ENCODE measurements at regions not wholly inside any gene's neighbourhood (a gene's known extent, or its start where the extent isn't known, plus 50 kb on each side); places are given as distances from the start of the nearest gene placed in this dataset.

DNA sequence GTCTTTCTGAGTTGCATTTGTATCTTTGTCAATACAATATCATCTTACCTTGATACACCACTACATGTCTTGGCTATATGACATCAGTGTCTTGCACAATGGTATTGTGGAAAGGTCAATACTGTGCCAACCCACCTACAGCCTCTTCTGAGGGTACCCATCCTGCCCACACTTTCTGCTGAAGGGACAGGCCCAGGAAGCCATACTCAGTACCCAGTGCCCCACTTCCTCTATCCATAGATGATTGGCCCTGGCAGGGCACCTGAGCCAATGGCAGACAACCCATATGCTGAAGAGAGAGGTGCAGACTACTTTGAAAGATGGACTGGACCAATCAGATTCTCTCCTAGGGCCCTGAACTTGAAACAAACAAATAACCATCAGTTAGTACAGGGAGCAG is 152.0 kb upstream of the ADO start:
- Histone ChIP-seq H3K9me3 (ENCODE audit: control insufficient read depth, low read length) (no peaks in the 10 kb centered on the region), H3K27ac (ENCODE audit: low read depth, low read length, severe bottlenecking) (no peak overlapping the region), H3K4me1 (ENCODE audit: control insufficient read depth, insufficient read depth, low read length, poor library complexity, severe bottlenecking) (no peaks in the 10 kb centered on the region), H3K4me3 (ENCODE audit: extremely low read depth, insufficient read depth, low read length, poor library complexity, severe bottlenecking) (no peak overlapping the region), H3K36me3 (ENCODE audit: control insufficient read depth, insufficient read depth, low read length) (no peaks in the 10 kb centered on the region)

DNA sequence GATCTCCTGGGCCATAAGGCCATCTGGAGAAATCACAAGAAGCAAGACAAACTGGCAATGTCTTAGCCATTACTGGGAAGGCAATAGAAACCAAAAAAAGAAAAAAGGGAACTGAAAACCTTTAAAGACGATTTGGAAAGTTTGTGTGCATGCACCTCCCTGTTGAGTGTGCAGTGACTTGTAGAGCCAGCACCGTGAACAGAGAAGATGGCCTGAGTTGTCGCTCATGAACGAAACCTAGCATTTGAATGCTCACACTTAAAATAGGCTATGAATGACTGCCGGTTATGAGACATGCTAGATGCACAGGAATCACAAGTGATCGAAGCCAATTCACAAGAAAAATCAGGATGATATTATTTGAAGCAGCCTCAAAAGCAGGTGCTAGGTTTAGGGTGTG is 151.3 kb upstream of the ADO start:
- no peaks in the 10 kb centered on the region for H3K9me3 ChIP-seq (ENCODE audit: control insufficient read depth, low read length)
- 91 to 92% methylated on average over 6 of the region's 6 CpGs for WGBS, 2 experiments (ENCODE audit: insufficient coverage in 2 of 2)

DNA sequence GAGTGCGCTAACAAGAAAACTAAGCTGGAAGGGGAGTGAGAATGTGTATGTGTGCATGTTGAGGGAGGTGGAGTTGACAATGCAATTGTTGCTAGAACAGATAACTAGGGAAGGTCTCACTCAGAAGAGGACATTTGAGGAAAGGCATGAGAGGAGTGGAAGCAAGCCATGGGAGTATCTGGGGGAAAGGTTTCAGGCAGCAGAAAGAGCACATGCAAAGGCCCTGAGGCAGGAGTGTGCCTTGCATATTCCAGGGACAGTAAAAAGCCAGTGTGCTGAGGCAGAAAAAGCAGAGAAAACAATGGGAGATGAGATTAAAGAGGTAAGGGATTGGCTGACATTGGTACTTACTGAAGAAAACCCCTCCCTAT is 149.6 kb upstream of the ADO start:
- Histone ChIP-seq H3K9me3 (ENCODE audit: control insufficient read depth, low read length) (no peaks in the 10 kb centered on the region), H3K36me3 (ENCODE audit: control insufficient read depth, insufficient read depth, low read length) (no peaks in the 10 kb centered on the region), H3K4me1 (ENCODE audit: control insufficient read depth, insufficient read depth, low read length, poor library complexity, severe bottlenecking) (no peaks in the 10 kb centered on the region), H3K4me3 (ENCODE audit: extremely low read depth, insufficient read depth, low read length, poor library complexity, severe bottlenecking) (no peak overlapping the region), H3K27ac (ENCODE audit: low read depth, low read length, severe bottlenecking) (no peak overlapping the region)
- 93 to 100% methylated on average over 1 of the region's 1 CpG for WGBS, 2 experiments (ENCODE audit: insufficient coverage in 2 of 2)

More for the DNA sequence above, 151.3 kb upstream of the ADO start:
- Histone ChIP-seq H3K4me1 (ENCODE audit: control insufficient read depth, insufficient read depth, low read length, poor library complexity, severe bottlenecking) (no peaks in the 10 kb centered on the region), H3K36me3 (ENCODE audit: control insufficient read depth, insufficient read depth, low read length) (no peaks in the 10 kb centered on the region), H3K27ac (ENCODE audit: low read depth, low read length, severe bottlenecking) (no peak overlapping the region), H3K4me3 (ENCODE audit: extremely low read depth, insufficient read depth, low read length, poor library complexity, severe bottlenecking) (no peak overlapping the region)

DNA sequence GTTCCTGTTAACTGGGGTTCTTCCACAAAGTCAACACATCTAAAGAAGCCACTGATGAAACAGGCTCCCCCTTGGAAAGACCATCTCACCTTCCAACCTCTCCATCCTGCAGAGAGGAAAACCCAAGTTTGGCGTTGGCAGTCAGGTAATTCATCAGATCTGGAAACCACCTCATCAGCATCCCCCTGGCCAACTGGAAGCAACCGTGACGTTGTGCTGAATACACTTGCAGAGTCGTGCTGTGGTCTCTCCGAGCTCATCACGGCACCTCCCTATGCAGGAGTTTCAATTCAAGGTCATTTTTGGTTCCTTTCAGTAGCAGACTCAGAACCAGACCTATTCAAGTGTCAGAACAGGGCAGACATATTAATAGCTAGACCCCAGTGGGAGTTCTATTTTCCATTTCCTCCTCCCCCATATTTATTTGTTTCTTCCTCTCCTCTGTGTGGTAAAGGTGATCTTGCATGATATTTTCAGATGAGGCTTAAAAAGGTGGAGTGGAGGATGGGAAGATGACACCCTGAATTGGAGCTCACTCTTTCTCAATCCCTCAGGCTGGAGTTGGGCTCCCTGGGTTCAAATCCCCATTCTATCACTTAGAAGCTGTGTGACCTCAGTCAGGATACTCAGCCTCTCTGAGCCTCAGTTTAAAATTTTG is 149.1 kb upstream of the ADO start:
- Histone ChIP-seq H3K9me3 (ENCODE audit: control insufficient read depth, low read length) (no peaks in the 10 kb centered on the region), H3K4me3 (ENCODE audit: extremely low read depth, insufficient read depth, low read length, poor library complexity, severe bottlenecking) (no peak overlapping the region), H3K36me3 (ENCODE audit: control insufficient read depth, insufficient read depth, low read length) (no peaks in the 10 kb centered on the region), H3K4me1 (ENCODE audit: control insufficient read depth, insufficient read depth, low read length, poor library complexity, severe bottlenecking) (no peaks in the 10 kb centered on the region), H3K27ac (ENCODE audit: low read depth, low read length, severe bottlenecking) (no peak overlapping the region)
- 95 to 96% methylated on average over 6 of the region's 6 CpGs for WGBS, 2 experiments (ENCODE audit: insufficient coverage in 2 of 2)

DNA sequence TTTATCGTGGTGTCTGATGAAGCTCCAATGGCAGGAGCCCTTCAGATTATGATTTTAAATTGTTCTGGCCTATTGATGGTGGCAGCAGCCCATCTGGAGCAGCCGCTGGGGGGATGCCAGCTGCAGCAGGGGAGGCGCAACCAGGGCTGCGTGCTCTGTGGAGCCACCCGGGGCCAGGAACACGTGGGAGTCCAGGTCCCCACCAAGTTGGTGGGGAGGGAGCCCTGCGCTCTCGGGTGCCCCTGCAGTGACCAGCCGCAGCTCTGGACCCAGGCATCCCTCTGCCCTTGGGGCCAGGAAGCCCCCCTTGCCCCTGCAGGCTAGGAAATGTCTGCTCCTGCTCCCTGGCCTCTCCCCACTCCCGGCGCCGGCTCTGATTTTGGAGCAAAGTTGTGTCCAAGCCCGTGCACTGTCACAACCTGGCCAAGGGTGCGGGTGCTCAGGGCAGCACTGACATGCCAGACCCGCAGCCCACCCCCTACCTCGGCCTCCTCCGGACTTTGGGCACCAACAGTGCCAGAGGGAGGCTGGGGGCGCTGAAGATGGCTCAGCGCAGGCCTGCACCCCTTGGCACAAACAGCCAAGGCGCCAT is 147.2 kb upstream of the ADO start:
- Histone ChIP-seq H3K27ac (ENCODE audit: low read depth, low read length, severe bottlenecking) (no peak overlapping the region), H3K4me1 (ENCODE audit: control insufficient read depth, insufficient read depth, low read length, poor library complexity, severe bottlenecking) (no peaks in the 10 kb centered on the region), H3K36me3 (ENCODE audit: control insufficient read depth, insufficient read depth, low read length) (no peaks in the 10 kb centered on the region), H3K4me3 (ENCODE audit: extremely low read depth, insufficient read depth, low read length, poor library complexity, severe bottlenecking) (no peak overlapping the region), H3K9me3 (ENCODE audit: control insufficient read depth, low read length) (no peaks in the 10 kb centered on the region)
- 92 to 95% methylated on average over 7 to 20 of the region's 20 CpGs for WGBS, 2 experiments (ENCODE audit: insufficient coverage in 2 of 2)

DNA sequence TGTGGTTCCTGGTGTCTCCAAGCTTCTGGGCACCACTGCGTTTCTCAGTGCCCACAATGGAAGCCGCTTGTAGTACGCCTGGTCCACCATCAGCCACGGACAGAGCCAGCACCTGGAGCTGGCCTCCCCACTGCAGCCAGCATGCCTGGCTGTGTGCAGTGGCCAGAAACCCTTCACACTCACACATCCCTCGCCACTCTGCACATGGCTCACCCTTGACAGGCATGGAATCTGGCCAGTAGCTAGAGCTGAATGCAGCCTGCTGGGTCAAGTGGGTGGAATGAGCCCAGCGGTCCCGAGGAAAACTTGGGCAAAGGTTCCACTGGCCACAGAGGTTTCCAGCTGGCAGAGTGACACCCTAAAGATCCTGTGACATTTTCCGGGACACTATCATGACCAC is 146.0 kb upstream of the ADO start:
- Histone ChIP-seq H3K4me1 (ENCODE audit: control insufficient read depth, insufficient read depth, low read length, poor library complexity, severe bottlenecking) (no peaks in the 10 kb centered on the region), H3K36me3 (ENCODE audit: control insufficient read depth, insufficient read depth, low read length) (no peaks in the 10 kb centered on the region), H3K9me3 (ENCODE audit: control insufficient read depth, low read length) (no peaks in the 10 kb centered on the region), H3K27ac (ENCODE audit: low read depth, low read length, severe bottlenecking) (no peak overlapping the region), H3K4me3 (ENCODE audit: extremely low read depth, insufficient read depth, low read length, poor library complexity, severe bottlenecking) (no peak overlapping the region)
- 84 to 92% methylated on average over 6 to 7 of the region's 8 CpGs for WGBS, 2 experiments (ENCODE audit: insufficient coverage in 2 of 2)

DNA sequence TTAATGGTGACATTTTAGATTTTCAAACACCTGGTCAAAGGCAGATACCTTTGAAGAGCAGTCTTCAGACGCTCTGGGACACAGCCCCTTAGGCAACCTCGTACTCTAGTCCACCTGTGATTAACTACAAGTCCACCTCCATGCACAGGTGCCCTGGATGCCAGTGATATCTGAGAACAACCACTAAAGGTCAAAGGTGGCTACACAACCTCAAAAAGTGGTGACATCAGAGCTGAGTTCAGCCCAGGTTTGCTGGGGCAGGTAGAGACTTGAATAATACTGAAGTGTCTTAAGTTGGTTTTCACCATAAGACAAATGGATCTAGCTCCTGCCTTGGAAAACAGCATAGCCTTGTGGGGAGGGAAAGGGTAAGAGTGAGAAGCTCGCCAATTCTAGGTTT is 143.4 kb upstream of the ADO start:
- 82 to 83% methylated on average over 2 of the region's 3 CpGs for WGBS, 2 experiments (ENCODE audit: insufficient coverage in 2 of 2)
- no peak overlapping the region for H3K27ac ChIP-seq (ENCODE audit: low read depth, low read length, severe bottlenecking)
- no peaks in the 10 kb centered on the region for H3K9me3 ChIP-seq (ENCODE audit: control insufficient read depth, low read length)
- H3K4me3 ChIP-seq (ENCODE audit: extremely low read depth, insufficient read depth, low read length, poor library complexity, severe bottlenecking): no peak overlapping the region
- no peaks in the 10 kb centered on the region for H3K36me3 ChIP-seq (ENCODE audit: control insufficient read depth, insufficient read depth, low read length)
- no peaks in the 10 kb centered on the region for H3K4me1 ChIP-seq (ENCODE audit: control insufficient read depth, insufficient read depth, low read length, poor library complexity, severe bottlenecking)

DNA sequence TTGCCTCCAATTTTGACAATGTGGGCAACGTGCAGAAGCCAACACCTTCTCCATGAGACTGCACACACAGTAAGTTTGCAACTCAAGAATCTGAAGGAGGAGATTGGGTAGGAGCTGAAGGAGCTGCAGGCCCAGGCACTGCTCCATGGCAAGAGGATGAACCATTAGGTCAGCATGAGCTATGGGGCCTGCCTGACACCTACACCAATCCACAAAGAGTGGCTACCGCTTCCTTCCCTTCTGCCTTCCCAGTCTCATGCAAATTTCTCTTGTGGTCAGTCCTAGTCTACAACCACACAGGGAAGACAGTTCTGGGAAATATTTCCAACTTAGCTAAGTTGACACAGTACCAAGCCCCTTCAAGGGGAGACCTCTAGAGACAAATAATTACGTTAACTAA is 142.0 kb upstream of the ADO start:
- no peak overlapping the region for H3K4me3 ChIP-seq (ENCODE audit: extremely low read depth, insufficient read depth, low read length, poor library complexity, severe bottlenecking)
- no peaks in the 10 kb centered on the region for H3K36me3 ChIP-seq (ENCODE audit: control insufficient read depth, insufficient read depth, low read length)
- 93 to 100% methylated on average over 1 to 2 of the region's 3 CpGs for WGBS, 2 experiments (ENCODE audit: insufficient coverage in 2 of 2)
- H3K4me1 ChIP-seq (ENCODE audit: control insufficient read depth, insufficient read depth, low read length, poor library complexity, severe bottlenecking): no peaks in the 10 kb centered on the region
- H3K9me3 ChIP-seq (ENCODE audit: control insufficient read depth, low read length): no peaks in the 10 kb centered on the region
- no peak overlapping the region for H3K27ac ChIP-seq (ENCODE audit: low read depth, low read length, severe bottlenecking)

DNA sequence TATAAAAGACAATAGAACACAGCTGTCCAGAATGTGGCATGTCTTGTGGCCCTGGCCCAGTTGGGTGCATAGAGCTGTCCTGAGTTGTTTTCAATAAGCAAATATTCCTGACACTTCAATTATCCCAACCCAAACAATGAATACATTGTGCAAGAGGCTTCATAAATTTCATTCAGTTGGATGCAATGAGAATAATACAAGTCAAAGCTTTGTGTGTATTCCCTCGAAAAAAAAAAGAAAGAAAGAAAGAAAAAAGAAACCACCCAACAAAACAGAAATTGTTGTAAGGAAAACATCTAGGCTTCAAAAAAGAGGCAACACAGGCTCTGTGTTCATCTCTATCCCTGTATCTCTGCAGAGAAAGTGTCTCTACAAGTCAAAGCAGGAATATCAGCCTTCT is 138.7 kb upstream of the ADO start:
- Histone ChIP-seq H3K27ac (ENCODE audit: low read depth, low read length, severe bottlenecking) (no peak overlapping the region), H3K36me3 (ENCODE audit: control insufficient read depth, insufficient read depth, low read length) (no peaks in the 10 kb centered on the region), H3K4me3 (ENCODE audit: extremely low read depth, insufficient read depth, low read length, poor library complexity, severe bottlenecking) (no peak overlapping the region), H3K9me3 (ENCODE audit: control insufficient read depth, low read length) (no peaks in the 10 kb centered on the region), H3K4me1 (ENCODE audit: control insufficient read depth, insufficient read depth, low read length, poor library complexity, severe bottlenecking) (no peaks in the 10 kb centered on the region)
- WGBS, 2 experiments (ENCODE audit: insufficient coverage in 2 of 2): 60% methylated on average over 1 of the region's 1 CpG; no CpG with 5 or more reads in 1 of the 2 experiments

DNA sequence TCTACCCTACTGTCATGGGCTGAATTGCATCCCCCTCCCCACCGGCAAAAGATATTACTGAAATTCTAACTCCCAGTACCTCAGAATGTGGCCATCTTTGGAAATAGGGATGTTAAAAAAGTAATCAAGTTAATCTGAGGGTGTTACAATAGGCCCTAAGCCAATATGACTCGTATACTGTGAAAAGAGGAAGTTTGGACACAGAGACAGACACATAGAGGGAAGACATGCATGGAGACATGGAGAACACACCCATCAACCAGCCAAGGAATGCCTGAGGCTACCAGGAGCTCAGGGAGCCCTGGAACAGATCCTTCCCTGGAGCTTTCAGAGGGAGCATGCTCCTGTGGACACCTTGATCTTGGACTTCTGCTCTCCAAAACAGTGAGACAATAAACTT is 138.2 kb upstream of the ADO start:
- H3K4me3 ChIP-seq (ENCODE audit: extremely low read depth, insufficient read depth, low read length, poor library complexity, severe bottlenecking): no peak overlapping the region
- H3K9me3 ChIP-seq (ENCODE audit: control insufficient read depth, low read length): no peaks in the 10 kb centered on the region
- WGBS, 2 experiments (ENCODE audit: insufficient coverage in 2 of 2): 90 to 100% methylated on average over 1 to 2 of the region's 2 CpGs
- no peaks in the 10 kb centered on the region for H3K36me3 ChIP-seq (ENCODE audit: control insufficient read depth, insufficient read depth, low read length)
- no peaks in the 10 kb centered on the region for H3K4me1 ChIP-seq (ENCODE audit: control insufficient read depth, insufficient read depth, low read length, poor library complexity, severe bottlenecking)
- H3K27ac ChIP-seq (ENCODE audit: low read depth, low read length, severe bottlenecking): no peak overlapping the region

DNA sequence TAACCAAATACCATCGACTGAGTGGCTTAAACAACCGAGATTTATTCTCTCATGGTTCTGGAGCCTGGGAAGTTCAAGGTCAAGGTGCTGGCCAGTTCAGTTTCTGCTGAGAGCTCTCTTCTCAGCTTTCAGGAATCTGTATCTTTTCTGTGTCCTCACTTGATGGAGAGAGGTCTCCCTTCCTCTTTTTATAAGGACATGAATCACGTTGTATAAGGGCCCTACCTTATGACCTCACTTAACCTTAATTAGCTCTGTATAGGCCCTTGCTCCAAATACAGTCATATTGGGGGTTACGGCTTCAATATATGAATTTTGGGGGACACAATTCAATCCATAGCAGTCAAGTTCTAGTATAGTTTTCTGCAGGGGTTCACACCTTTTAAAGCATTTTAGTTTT is 135.2 kb upstream of the ADO start:
- H3K9me3 ChIP-seq (ENCODE audit: control insufficient read depth, low read length): no peaks in the 10 kb centered on the region
- WGBS, 2 experiments (ENCODE audit: insufficient coverage in 2 of 2): 94 to 95% methylated on average over 2 of the region's 4 CpGs
- no peaks in the 10 kb centered on the region for H3K36me3 ChIP-seq (ENCODE audit: control insufficient read depth, insufficient read depth, low read length)
- no peak overlapping the region for H3K27ac ChIP-seq (ENCODE audit: low read depth, low read length, severe bottlenecking)
- H3K4me1 ChIP-seq (ENCODE audit: control insufficient read depth, insufficient read depth, low read length, poor library complexity, severe bottlenecking): no peaks in the 10 kb centered on the region
- H3K4me3 ChIP-seq (ENCODE audit: extremely low read depth, insufficient read depth, low read length, poor library complexity, severe bottlenecking): no peak overlapping the region

All from mesodermal cell (in vitro differentiated cells).